HG02763 (cell line): ENCODE measurements at regions not wholly inside any gene's neighbourhood (a gene's known extent, or its start where the extent isn't known, plus 50 kb on each side); places are given as distances from the start of the nearest gene placed in this dataset.

Source experiments
- ATAC-seq: cut with Tn5 transposase; IDR thresholded peaks from one replicate; pipeline ENCODE4 v1.9.1; 2021; ENCODE audit warnings: mild to moderate bottlenecking, moderate library complexity; ENCODE audit not compliant: unreplicated experiment

- no peak for ATAC-seq
Observed at GRCh38 chr12:47561746-47562145, 144.1 kb downstream of the RPAP3 start.

DNA sequence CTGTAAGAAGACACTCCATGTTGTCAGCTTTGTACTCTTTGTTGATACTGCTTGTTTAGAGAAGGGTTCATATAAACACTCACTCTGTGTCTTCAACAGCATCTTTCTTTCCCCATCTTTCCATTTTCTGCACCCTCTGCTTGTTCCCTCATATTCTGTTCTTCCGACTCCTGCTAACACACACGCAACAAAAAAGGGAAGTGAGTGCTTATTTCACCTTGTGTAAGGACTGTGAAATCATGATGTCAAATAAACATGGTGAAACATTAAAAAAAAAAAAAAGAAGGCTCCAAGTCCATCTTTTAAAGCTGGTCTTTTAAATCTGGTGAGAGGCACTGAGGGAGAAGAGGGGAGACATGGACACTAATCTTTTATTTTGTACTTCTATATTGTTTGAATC is 145.4 kb downstream of the RPAP3 start:
- no peak for ATAC-seq

- no peak for ATAC-seq
Observed at GRCh38 chr12:47558625-47559345, 147.0 kb downstream of the RPAP3 start.

GRCh38 chr12:47557386-47557785 is 148.4 kb downstream of the RPAP3 start:
- no peak for ATAC-seq

DNA sequence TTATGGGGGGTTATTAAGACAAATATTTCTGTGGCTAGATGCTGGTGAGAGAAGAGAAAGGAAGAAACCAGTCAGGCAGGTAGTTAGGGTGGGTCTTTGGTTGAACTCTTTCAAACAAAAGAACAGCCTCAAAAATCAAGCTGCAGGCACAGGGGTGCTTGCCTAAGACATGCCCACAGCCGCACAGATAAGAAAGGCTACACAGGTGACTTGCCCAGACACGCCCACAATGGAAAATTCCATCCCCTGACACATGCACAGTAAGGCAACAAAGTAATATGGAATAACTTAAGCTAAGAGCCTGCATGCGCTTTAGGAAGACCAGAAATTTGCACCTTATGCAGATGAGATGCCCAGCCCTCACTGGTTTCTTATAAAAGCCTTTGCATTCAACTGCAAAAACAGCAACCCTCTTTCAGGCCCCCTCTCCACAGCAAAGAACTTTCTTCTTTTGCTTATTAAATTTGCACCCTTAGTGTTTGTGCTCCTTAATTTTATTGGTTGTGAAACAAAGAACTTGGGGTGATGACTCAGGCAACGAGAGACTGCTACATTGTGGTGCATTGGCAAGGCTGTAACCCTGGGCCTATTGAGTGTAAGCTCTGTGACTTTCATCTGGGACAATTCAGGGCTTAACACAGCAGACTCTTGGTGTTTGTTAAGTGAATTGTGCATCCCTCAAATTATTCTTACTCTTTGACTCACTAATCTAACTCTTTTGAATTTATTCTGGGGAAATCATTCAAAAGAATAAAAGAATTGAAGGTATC is 149.4 kb downstream of the RPAP3 start:
- no peak for ATAC-seq

- ATAC-seq, result no peak
Observed at GRCh38 chr12:47554046-47554653, 151.7 kb downstream of the RPAP3 start.

GRCh38 chr12:47553266-47553665 is 152.6 kb downstream of the RPAP3 start:
- ATAC-seq, result no peak

DNA sequence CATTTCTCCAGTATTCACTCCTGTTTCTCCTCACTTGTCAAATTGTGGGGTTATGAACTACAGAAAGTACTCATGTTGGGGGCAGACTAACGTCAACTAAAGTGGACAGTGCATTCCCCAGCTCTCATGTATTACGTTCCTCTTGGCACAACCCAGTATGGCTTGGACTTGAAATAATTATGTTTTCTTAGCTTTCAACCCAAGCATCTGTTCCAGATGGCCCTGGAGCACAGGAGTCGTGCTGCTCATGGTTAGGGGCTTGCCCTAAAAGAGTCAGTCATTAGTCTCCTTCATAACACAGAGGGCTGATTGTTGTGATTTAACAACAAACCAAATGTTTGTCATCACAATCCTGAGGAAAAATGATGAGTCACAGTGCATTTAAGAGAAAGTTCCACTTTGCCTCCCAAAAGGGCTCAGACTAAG is 154.4 kb downstream of the RPAP3 start:
- no peak for ATAC-seq

GRCh38 chr12:47549258-47549657 is 156.6 kb downstream of the RPAP3 start:
- no peak for ATAC-seq

DNA sequence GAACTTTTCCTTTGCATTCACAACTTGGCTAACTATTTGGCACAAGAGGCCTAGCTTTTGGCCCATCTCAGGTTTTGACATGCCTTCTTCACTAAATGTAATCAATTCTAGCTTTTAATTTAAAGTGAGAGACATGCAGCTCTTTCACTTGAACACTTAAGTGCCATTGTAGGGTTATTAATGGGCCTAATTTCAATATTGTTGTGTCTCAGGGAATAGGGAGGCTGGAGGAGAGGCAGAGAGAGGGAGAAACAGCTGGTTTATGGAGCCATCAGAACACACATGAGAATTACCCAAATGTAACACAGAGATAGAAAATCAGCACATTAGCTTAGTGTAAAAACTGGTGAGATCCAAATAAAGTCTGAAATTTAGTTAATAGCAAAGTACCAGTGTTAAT is 157.4 kb downstream of the RPAP3 start:
- no peak for ATAC-seq

DNA sequence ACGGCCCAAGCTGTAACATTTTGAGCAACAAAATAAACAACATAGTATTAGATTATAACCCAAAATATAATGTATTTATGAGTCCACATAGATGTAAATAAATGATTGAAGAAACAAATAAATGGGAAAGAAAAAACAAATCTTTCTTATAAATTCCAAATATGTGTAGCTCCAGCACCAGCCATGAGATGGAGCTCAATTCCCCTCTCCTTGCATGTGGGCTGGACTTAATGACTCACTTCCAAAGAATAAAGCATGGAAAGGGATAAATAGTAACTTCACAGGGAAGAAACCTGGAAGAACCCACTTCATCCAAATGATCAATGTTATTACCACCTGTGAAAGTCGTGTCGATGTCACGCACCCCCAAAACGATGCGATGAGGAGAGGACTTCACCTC is 158.8 kb downstream of the RPAP3 start:
- ATAC-seq, result no peak

GRCh38 chr12:47545938-47546609 is 159.8 kb downstream of the RPAP3 start:
- ATAC-seq, result no peak

DNA sequence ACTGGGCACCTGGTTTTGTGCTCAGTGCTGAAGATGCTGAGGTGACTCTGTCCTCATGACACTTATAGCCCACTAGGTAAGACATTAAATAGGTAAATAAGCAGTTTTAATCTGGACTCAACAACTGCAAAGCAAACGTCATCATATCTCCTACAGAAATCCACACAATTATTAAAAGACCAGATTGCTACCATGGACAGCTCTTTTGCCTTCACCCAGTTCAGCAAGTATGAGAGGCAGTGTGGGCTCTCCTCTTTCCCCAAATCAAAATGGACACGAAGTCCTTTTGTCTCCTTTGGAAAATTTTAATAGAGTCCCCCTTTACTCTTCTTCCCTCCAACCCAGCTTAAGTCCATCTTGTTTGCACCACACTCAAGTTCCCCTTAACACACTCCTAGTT is 171.1 kb downstream of the RPAP3 start:
- no peak for ATAC-seq

- no peak for ATAC-seq
Observed at GRCh38 chr12:47530050-47530449, 175.8 kb downstream of the RPAP3 start.

GRCh38 chr12:47527816-47528215 is 178.0 kb downstream of the RPAP3 start:
- ATAC-seq, result no peak

GRCh38 chr12:47520029-47520428 is 185.8 kb downstream of the RPAP3 start:
- ATAC-seq, result no peak

GRCh38 chr12:47517122-47517521 is 188.7 kb downstream of the RPAP3 start:
- no peak for ATAC-seq

GRCh38 chr12:47509398-47509851 is 196.4 kb downstream of the RPAP3 start:
- ATAC-seq, result no peak

DNA sequence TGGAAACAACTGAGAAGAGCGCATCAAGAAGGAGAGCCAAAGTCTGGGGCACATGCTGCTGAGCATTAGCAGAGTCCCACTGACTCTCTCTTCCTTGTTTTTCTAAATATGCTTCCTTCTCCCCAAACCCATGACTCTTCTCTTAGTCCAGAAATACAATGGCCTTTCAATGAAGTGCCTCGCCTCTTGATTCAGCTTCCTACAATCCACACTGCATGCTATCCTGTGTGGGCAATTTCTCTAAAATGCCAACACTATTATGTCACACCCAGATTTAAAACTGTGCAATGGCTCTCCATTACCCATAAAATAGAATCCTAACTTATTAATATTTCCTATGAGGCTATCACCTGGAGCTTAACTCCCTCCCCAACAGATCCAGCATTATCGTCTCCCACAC is 198.6 kb downstream of the RPAP3 start:
- no peak for ATAC-seq

DNA sequence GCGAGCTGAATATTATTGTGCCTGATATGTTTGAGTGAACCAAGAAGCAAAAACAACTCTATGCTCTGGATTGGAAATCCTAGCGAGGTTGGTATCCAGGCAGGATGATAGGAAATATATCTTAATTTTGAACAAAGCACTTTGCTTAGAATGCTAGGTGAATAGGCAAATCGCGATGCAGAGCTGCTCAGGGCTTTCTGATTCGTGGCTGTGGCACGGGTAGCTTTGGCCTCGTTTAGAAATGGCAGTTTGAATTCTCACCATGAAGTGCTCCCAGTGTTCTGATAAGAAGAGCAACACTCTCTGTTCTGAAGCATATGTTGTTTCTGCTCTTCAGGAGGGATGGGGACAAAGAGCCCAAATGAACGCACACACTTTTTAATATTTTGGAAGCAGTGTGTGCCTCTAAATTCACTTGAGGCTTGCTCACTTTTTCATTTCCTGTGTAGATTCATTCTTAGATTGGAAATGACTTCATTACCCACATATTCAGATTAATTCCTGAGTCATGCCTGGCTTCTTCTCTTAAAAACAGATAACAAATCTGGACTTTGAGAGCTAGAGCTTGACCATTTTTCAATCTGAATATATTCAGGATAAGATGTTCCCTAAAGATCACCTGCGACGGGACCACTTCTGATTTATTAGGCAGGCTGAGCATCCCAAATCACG is 200.9 kb downstream of the RPAP3 start:
- no peak for ATAC-seq

GRCh38 chr12:47493801-47494200 is 212.0 kb downstream of the RPAP3 start:
- ATAC-seq, result no peak
